ENCODE measurements at regions not wholly inside any gene's neighbourhood (a gene's known extent, or its start where the extent isn't known, plus 50 kb on each side); places are given as distances from the start of the nearest gene placed in this dataset.
"Not testable (repeated sequence)": the region's sequence is repeated elsewhere in the genome, so short reads cannot be mapped to it uniquely, and the experiment has no call there.

DNA sequence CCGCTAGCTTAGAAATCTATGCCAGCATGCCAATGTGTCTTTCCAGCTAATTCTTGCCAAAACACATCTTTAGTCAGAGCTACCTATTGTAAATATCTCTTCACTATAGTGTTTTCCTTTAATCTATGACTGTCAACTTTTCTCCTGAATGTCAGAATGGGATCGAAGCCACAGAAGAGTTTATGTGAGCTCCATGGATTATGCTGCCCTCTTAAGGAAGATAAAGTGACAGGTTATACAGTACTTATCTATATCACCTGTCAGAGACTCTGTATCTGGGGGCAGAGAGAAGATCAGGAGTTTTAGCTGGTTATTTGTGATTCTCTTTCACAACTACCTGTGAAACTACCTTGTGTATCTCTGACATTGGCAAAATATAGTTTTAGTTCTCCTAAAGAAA, 204.3 kb upstream of the SEL1L start:
- intact Hi-C loops (cut with DNase I) = no loop called here
- DNase-seq = no peak

DNA sequence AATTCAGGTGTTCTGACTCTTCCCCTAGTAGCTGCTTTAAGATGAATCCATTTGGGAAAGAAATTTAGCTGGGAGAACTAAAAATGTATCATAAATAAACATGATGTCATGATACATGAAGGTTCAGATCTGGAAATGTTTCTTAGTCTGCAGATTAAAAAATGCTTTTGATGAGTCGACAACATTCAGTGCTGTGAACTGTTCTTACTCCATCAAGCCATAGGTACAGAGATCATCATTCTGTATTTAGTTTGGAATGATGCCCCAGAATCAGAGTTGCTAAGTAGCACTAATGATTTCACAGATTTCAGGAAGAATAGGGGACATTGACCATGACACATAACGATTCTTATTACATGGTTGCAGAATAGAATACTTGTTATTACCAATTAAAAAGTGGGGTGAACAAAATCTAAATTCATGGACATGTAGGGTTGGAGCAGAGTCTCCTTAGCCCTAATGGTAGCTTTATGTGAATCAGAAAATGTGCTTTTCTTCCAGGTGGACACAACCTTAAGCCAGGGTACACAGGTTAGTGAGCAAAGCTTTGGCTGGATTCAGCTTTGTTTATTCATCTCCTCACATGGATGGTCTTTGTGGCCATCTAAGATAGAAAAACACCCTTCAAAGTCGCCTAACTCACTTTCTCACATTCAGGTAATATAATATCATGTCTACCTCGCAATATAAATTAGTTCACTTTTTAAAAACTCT, 205.4 kb upstream of the SEL1L start:
- intact Hi-C loops (cut with DNase I) = no loop called here
- DNase-seq = no peak

DNA sequence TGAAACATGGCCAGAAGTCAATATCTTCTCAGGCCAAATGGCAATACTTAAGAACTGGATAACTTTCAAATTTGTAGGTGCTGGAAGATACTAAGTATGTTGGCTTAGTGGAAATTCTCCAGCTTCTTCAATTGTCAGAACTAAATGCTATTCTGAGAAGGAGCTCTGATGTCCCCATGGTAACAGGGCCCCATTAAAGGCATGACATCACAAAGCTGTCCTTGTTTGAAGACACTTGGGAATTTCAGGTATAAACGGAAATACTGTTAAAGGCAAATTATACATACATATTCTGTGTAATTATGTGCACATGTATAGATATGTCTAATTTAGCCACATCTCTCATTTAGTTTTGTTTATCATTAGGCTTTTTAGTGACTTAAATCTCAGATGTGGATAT, 210.0 kb upstream of the SEL1L start:
- intact Hi-C loops (cut with DNase I) = no loop called here
- DNase-seq = no peak

DNA sequence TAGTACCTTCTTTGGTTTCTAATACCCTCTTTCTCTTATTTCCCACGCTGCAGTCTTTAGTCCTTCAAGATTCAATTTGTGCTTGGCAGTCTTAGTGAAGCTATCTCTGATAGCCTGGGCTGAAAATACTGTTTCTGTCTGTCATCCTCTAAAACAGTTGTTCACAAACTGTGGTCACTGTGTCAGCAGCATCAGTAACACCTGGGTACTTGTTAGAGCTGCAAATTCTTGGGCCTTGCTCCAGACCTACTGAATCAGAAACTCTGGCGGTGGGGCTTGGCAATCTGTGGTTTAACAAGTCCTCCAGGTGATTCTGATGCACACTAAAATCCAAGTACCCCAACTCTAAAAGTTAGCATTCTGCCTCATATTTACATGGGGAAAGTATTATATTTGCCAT, 217.5 kb upstream of the SEL1L start:
- DNase-seq = no peak
- intact Hi-C loops (cut with DNase I) = no loop called here

DNA sequence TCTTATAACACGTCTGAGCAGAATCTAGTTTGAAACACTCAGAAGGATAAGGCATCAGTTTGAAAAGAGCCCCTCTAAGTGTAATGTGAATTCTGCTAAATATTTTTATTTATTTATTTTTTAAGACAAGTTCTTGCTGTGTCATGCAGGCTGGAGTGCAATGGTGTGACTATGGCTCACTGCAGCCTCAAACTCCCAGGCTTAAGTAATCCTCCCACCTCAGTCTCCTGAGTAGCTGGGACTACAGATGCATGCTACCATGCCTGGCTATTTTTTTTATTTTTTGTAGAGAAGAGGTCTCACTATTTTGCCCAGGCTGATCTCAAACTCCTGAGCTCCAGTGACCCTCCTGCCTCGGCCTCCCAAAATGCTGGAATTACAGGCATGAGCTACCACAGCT, 225.9 kb upstream of the SEL1L start:
- no peak for DNase-seq
- intact Hi-C loops (cut with DNase I) = no loop called here

DNA sequence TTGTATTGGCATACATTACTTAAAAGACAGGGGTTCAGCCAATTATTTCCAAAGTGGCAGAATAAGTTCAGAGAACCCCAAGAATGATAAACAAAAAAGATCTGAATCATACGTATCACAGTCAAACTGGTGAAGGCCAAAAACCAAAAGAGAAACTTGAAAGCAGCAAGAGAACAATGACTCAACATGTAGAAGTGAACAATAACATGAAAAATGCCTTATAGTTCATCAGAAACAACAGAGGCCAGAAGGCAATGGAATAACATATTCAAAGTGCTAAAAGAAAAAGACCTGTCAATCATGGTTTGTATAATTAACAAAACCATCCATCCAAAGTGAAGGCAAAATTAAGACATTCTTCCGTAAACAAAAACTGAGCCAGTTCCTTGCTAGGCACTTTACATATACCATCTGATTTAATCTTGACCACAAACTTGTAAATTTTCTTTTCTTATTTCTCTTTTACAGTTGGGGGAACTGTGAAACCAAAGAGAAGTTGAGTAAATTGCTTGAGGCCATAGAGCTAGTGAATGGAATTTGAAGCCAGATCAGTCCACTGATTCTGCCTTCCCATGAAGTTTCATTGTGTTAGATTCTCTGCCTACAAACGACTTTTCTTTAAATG, 232.1 kb upstream of the SEL1L start:
- intact Hi-C loops (cut with DNase I) = no loop called here

DNA sequence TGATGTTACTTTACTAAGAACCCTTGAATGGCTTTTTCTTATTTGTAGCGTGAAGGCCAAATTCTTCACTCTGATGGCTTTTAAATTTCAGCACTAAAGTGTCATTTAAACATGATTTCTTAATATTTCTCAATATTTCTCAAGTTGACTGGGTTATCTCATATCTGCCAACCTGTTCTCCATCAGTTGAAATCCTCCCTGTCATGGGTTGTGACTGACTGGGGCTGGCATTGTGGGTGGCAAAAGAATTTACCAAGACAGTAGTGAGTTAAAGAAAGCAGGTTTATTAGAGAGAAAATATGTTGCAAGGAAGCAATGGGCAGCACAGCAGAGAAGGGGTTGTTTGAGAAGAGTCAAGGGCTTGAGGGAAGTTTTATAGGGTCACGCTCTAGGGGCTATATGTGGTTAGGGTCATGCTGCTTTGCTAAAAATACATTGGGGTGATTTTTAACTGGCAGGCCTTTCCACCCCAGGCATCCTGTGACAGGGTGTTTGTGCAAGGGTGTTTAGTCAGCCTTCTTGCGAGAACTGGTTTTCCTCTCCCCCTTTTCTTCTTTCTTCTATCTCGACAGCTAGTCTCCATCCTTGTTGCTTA, 232.8 kb upstream of the SEL1L start:
- intact Hi-C loops (cut with DNase I) = no loop called here
- DNase-seq = no peak

More for the DNA sequence above, 232.1 kb upstream of the SEL1L start:
- DNase-seq = no peak

DNA sequence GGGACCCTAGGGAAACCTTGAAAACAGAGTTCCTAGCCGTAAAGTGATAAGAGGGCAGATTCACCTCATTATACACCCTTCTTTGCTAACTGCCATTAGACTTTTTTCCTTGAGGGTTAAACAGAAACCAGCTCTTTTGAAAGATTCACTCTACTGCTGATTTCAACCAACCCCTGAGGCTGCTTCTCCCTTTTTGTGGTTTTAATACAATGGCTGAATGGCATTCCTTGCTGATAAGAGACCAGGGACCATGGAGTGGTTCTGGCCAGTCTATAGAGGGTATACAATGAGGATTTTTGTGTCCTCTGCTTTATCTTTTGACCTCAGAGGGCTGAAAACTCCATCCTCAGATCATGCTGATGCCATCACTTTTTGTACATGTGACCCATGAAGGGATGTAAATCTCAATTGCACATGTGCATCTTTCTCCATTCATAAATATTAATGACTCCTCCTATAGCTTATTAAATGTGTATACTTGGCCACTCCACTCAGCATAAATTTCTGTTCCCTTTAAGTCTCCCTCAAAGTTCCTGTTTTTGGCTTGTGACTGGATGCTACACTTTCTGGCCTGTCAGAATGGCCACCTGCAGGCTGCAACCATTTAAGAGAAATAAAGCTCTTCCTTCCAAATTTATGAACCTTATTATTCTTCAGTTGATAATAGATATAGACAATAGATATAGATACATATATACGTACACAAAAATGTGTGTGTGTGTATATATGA, 233.8 kb upstream of the SEL1L start:
- intact Hi-C loops (cut with DNase I) = no loop called here
- no peak for DNase-seq

DNA sequence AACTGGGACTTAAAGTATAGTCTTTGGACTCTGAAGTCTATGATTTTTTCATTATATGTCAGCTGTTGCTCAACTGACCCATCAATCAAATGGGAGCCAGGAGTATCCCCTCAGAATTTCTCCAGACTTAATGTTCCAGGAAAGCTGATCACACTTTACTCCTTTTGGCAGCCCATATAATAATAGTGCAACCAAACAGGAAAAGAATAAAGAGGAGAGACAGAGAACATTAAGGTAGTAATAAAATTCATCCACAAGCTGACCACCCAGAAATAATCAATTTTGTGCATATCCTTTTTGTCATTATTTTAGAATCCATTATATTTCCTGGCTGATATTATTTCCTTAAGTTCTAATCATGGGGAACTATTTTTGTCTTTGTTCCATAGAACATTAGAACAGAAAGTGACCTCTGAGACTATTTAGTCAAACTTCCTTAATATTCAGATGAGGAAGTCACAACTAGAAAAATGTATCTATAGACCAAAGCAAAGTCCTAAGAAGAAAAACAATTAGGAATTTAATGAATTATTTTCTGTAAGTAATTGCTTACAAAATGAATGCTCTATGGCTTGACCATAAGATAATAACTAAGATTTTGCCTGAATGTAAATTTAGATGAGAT, 238.1 kb upstream of the SEL1L start:
- no peak for DNase-seq
- intact Hi-C loops (cut with DNase I) = no loop called here

DNA sequence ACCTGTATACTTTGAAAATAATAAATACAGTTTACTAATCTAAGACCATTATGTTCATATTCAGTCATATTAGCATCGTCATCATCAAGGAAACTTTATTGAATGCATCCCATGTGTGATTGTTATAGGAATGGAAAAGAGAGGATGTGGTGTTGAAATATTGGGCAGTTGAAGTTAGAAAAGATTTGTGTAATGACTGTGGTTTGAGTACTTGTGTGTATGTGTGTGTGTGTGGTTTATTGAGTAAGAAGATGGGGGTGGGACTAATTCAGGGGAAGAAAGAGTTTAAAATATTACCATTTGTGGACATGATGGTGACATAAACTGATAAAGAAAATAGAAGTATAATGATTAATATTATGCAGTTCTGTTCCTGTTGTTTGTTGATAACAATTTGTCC, 238.7 kb upstream of the SEL1L start:
- intact Hi-C loops (cut with DNase I) = no loop called here
- no peak for DNase-seq

DNA sequence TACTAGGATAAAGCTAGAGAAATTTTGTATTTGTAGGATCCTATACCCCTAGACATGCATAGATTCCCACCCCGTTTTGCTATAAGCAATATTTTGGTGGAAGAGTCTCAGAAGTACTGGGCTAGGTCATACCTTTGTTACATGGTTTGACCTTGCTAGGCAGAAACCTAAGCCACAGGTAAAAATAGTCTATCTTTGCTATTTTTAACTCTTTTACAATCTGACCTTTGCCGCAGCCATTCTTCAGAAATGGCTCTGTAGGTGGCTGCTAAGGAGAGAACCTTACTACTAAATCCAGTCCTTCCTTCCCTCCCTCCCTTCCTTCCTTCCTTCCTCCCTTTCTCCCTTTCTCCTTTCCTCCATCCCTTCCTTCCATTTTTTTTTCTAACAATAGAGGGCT, 242.9 kb upstream of the SEL1L start:
- intact Hi-C loops (cut with DNase I) = no loop called here
- DNase-seq = no peak

DNA sequence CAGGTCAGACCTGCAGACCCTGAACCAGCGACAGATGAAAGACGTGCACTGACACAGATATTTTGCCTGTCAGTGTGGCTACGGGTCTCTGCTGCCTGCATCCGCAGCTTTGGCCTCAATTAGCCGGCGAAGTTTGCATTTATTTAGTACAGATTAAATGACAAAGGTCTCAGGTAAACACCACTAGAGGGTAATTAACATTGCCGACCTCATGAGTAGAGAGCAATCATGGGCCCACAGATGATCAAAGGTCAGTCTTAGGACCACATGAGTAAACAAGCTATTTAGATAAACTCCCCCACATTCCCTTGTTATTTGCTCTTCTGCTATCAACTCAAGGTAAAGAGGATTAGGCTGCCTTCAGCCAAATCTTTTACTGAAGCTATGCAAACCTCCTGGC, 248.1 kb upstream of the SEL1L start:
- intact Hi-C loops (cut with DNase I) = not testable (repeated sequence)
- DNase-seq = peak in 1 of 10 donors; percentile 39

DNA sequence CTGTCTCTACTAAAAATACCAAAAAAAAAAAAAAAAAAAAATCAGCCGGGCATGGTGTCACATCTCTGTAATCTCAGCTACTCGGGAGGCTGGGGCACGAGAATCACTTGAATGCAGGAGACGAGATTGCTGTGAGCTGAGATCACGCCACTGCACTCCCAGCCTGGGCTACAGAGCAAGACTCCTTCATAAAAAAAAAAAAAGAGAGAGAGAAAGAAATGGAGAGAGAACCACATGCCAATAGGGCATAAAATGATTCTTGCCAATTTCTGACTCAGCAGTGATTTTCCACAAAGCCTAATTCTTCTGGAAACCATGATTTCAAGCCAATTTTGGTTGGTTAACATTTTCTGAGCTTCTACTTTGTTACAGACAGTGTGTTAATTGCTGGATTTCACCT, 250.4 kb upstream of the SEL1L start:
- DNase-seq = peak in 2 of 10 donors; percentile 55 to 63

DNA sequence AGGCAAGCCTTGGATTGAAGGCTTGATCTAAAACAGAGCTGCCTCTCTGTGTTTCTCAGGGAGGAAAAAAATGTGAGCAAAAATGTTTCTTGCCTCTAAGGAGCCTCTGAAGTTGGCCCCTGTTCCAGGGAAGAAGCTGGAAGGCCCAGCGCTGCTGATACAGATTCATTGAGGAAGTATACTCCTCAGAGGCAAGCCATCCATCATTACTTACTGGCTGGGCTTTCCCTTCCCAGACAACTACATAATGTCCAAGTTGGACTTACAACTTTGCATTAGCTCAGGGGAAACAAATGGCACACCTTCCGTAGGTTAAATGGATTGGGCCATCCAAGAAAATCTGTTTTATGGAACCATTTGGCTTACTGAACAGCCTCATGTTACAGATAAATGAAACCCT, 263.7 kb upstream of the SEL1L start:
- DNase-seq = no peak

More for the DNA sequence above, 250.4 kb upstream of the SEL1L start:
- intact Hi-C loops (cut with DNase I) = no loop called here

DNA sequence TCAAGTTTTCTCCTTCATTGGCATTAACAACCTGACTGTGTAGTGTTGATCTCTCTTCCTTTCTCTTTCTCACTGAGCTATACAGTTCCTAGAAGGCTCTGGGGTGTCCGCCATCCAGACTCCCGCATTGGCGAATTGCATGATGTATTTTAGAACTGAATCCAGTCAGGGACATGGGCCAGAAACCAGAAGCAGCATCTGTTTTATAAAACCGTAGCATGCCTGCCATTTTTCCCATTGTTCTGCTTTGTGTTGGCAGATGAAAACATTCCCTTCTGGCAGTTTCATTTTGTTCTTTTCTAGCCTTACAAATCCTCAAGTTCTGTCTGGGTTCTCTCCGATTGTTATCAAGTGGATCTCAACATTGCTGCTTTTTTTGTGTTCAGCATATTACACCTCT, 268.3 kb upstream of the SEL1L start:
- peak in 8 of 10 donors; percentile 21 to 87 (median 47) for DNase-seq
- intact Hi-C loops (cut with DNase I) = no loop called here

More for the DNA sequence above, 263.7 kb upstream of the SEL1L start:
- intact Hi-C loops (cut with DNase I) = no loop called here

DNA sequence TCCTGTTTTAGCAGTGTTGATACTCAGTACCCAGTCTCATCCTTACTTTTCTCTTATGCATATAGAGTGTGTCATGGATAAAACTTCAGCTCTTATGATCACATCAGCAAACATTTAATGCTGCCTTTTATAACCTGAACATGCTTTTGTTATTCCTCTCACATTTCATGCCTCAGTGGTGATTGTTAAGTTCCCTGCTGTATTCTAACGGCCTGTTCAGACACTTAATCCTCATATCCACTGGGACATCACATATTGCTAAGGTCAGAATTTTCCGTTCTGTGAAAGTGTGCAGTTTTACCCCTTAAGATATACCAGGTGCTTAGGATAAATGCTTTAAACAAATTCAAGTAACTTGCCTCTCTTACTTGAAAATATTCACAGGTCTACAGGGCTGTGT, 268.7 kb upstream of the SEL1L start:
- intact Hi-C loops (cut with DNase I) = no loop called here
- no peak for DNase-seq

DNA sequence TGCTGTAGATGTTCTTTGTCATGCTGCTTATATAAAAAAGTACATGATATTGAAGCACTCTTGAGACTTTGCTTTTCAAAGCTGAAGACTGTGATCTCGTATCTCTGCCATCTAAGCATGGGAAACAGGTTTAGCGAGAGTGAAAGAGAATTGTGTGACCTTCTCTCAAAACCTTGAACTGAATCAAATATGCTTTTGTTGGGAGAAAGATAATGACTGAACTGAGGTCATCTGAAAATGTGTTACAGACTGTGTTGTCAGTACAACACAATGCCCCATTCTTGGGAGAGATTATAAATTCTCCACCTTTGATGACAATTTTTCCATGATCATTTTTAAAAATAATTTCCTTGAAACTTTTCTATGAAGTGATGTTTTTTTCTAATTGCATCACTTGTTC, 272.1 kb upstream of the SEL1L start:
- no peak for DNase-seq
- intact Hi-C loops (cut with DNase I) = no loop called here

DNA sequence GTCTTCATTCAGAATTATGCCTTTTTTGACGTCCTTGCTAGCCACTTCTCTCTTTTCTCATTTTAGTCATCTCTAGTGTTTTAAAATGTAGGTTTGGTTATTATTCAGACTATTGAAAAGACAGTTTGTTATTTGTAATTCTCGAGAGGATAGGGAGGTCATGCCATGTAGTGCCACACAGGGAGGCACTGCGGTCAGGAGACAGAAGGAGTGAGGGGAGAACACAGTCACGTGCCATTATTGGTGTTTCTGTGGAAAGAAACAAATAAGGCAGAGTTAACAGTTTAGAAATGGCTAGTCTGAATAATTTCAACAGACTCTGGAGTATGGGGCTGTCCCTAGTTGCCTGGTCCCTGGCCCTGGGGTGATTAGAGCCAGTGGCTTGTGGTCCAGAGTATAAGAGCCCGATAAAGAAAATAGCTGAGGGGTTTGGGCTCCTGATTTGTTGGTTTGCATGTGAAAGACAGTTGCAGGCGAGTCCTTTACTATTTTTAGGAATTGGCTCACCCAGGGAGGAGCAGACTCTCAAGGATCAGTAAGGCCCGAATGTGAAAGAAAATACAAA, 278.1 kb upstream of the SEL1L start:
- intact Hi-C loops (cut with DNase I) = no loop called here
- DNase-seq = no peak

DNA sequence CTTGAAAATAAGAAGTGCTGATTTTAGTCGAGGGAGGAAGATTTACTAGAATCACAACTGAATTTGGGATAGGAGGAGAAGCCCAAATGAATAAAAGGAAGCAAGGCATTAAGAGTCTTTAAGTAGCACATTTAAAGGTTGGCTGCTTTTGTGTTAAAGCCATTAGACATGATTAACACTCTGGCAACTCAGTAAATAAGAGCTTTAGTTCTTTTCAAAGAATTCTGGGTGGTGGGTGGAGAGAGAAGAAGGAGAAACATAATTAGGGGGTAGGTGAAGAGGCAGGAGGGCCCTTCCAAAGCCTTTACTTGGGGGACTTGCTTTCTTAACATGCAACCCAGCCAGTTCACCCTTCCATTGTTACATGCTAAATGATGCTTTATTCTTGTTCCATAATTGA, 284.6 kb upstream of the SEL1L start:
- intact Hi-C loops (cut with DNase I) = no loop called here
- DNase-seq = no peak

DNA sequence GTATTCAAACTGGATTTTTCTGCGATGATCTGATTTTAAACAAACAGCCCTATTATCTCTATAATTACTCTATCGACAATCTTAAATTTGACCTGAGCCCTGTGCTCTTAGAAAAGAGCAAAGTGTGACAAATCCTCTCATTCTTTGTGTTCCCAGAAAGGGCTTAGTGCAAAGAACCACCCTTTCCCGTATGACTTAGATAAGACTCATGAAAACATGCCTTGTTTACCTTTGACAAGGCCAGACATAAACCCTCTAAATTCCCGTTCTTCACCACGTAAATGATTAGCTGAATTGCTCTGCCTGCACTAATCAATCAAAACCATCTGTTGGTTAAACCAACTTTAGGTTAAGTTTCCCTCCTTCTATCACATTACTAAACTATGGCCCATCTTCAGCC, 285.7 kb upstream of the SEL1L start:
- intact Hi-C loops (cut with DNase I) = no loop called here
- DNase-seq = no peak

DNA sequence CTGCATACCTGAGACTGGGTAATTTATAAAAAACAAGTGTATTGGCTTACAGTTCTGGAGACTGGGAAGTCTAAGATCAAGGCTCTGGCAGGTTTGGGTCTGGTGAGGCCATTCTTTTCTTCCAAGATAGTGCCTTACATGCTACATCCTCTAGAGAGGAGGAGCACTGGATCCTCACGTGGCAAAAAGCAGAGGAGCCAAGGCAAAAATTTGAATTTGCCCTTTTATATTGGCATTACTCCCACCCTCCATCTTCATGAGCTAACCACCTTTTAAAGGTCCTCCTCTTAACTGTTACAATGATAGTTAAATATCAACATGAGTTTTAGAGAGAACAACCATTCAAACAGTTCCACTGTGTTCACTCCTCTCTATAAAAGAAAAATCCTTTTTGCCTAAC, 286.3 kb upstream of the SEL1L start:
- intact Hi-C loops (cut with DNase I) = no loop called here
- DNase-seq = no peak

Measured in posterior cingulate gyrus (tissue), 11 donors.